ENCODE measurements at regions not wholly inside any gene's neighbourhood (a gene's known extent, or its start where the extent isn't known, plus 50 kb on each side); places are given as distances from the start of the nearest gene placed in this dataset.

GRCh38 chr9:135032041-135032835 is 55.2 kb upstream of the OLFM1 start:
- DNase-seq, result no peak

- peak; percentile 30 for DNase-seq
Observed at GRCh38 chr9:135032868-135033460, 54.5 kb upstream of the OLFM1 start.

- DNase-seq, result peak; percentile 22
Observed at GRCh38 chr9:135033487-135033886, 54.0 kb upstream of the OLFM1 start.

GRCh38 chr9:135034106-135034505 is 53.4 kb upstream of the OLFM1 start:
- DNase-seq, result peak; percentile 33

GRCh38 chr9:135035781-135036760 is 51.4 kb upstream of the OLFM1 start:
- DNase-seq, result no peak

- peak; percentile 40 for DNase-seq
Observed at GRCh38 chr9:135036861-135037465, 50.5 kb upstream of the OLFM1 start.

GRCh38 chr9:135037521-135038250 is 49.8 kb upstream of the OLFM1 start:
- DNase-seq, result peak; percentile 41

All from islet precursor cell (in vitro differentiated cells).